ENCODE measurements at regions not wholly inside any gene's neighbourhood (a gene's known extent, or its start where the extent isn't known, plus 50 kb on each side); places are given as distances from the start of the nearest gene placed in this dataset.

- CTCF ChIA-PET: interaction anchor here (2.7 kb wide), 1 partner anchor 21 kb away, joined by 10 read pairs; no protein-coding TSS in a partner anchor
- H3K4me3 ChIP-seq (ENCODE audit: low read depth, low read length): no peak overlapping the region
- DNase-seq (ENCODE audit: low read depth, low spot score): no peak
- TF ChIP-seq CTCF (IDR thresholded peaks at IDR 0.05; ENCODE audit: low read depth, low read length): no peak
- H3K27me3 ChIP-seq (ENCODE audit: control insufficient read depth, insufficient read depth, low read length): no peaks in the 10 kb centered on the region
- POLR2A ChIA-PET: no interaction called here
- H3K27ac ChIP-seq (ENCODE audit: low read depth, low read length): no peak overlapping the region
- no peaks in the 10 kb centered on the region for H3K9me3 ChIP-seq (ENCODE audit: control insufficient read depth, insufficient read depth, low read length)
These were observed 370.4 kb downstream of the TUSC7 start for GRCh38 chr3:117079997-117080396.

GRCh38 chr3:117080872-117081271 lies 371.3 kb downstream of the TUSC7 start:
- no peak overlapping the region for H3K27ac ChIP-seq (ENCODE audit: low read depth, low read length)
- DNase-seq (ENCODE audit: low read depth, low spot score): no peak
- ChIA-PET CTCF (interaction anchor here (2.7 kb wide), 1 partner anchor 22 kb away, joined by 10 read pairs; no protein-coding TSS in a partner anchor), POLR2A (no interaction called here)
- no peak for TF ChIP-seq CTCF (IDR thresholded peaks at IDR 0.05; ENCODE audit: low read depth, low read length)
- H3K27me3 ChIP-seq (ENCODE audit: control insufficient read depth, insufficient read depth, low read length): no peaks in the 10 kb centered on the region
- no peaks in the 10 kb centered on the region for H3K9me3 ChIP-seq (ENCODE audit: control insufficient read depth, insufficient read depth, low read length)
- no peak overlapping the region for H3K4me3 ChIP-seq (ENCODE audit: low read depth, low read length)

- POLR2A ChIA-PET: no interaction called here
- H3K4me3 ChIP-seq (ENCODE audit: low read depth, low read length): no peak overlapping the region
- no peak for TF ChIP-seq CTCF (IDR thresholded peaks at IDR 0.05; ENCODE audit: low read depth, low read length)
- CTCF ChIA-PET: interaction anchor here (0.6 kb wide), 1 partner anchor 16 kb away, joined by 3 read pairs; no protein-coding TSS in a partner anchor
- H3K9me3 ChIP-seq (ENCODE audit: control insufficient read depth, insufficient read depth, low read length): no peaks in the 10 kb centered on the region
- H3K27me3 ChIP-seq (ENCODE audit: control insufficient read depth, insufficient read depth, low read length): no peaks in the 10 kb centered on the region
- no peak for DNase-seq (ENCODE audit: low read depth, low spot score)
- no peak overlapping the region for H3K27ac ChIP-seq (ENCODE audit: low read depth, low read length)
These were observed 374.7 kb downstream of the TUSC7 start for GRCh38 chr3:117084277-117084676.

GRCh38 chr3:117084739-117085270 lies 375.2 kb downstream of the TUSC7 start:
- Histone ChIP-seq H3K27ac (ENCODE audit: low read depth, low read length) (no peak overlapping the region), H3K9me3 (ENCODE audit: control insufficient read depth, insufficient read depth, low read length) (no peaks in the 10 kb centered on the region), H3K4me3 (ENCODE audit: low read depth, low read length) (no peak overlapping the region), H3K27me3 (ENCODE audit: control insufficient read depth, insufficient read depth, low read length) (no peaks in the 10 kb centered on the region)
- CTCF ChIA-PET: interaction anchor here (0.6 kb wide), 1 partner anchor 16 kb away, joined by 3 read pairs; no protein-coding TSS in a partner anchor
- DNase-seq (ENCODE audit: low read depth, low spot score): no peak
- TF ChIP-seq CTCF (IDR thresholded peaks at IDR 0.05; ENCODE audit: low read depth, low read length): no peak
- POLR2A ChIA-PET: no interaction called here

GRCh38 chr3:117091676-117092075 lies 382.1 kb downstream of the TUSC7 start:
- CTCF ChIA-PET: no interaction called here
- H3K27me3 ChIP-seq (ENCODE audit: control insufficient read depth, insufficient read depth, low read length): no peaks in the 10 kb centered on the region
- no peak overlapping the region for H3K4me3 ChIP-seq (ENCODE audit: low read depth, low read length)
- DNase-seq (ENCODE audit: low read depth, low spot score): no peak
- POLR2A ChIA-PET: no interaction called here
- H3K27ac ChIP-seq (ENCODE audit: low read depth, low read length): no peak overlapping the region
- TF ChIP-seq CTCF (IDR thresholded peaks at IDR 0.05; ENCODE audit: low read depth, low read length): no peak
- H3K9me3 ChIP-seq (ENCODE audit: control insufficient read depth, insufficient read depth, low read length): no peaks in the 10 kb centered on the region
